Smooth muscle cell (in vitro differentiated cells): ENCODE measurements at regions not wholly inside any gene's neighbourhood (a gene's known extent, or its start where the extent isn't known, plus 50 kb on each side); places are given as distances from the start of the nearest gene placed in this dataset.

Experiments
- DNase-seq: peaks from one replicate; lab custom pipeline; 2025; ENCODE audit not compliant: unreplicated experiment; lab: John Stamatoyannopoulos, UW
- H2AFZ ChIP-seq: fragments of 200-600 bp; sonication (generic); 2 replicates; pipeline ENCODE4 v1.6.0; 2016; ENCODE audit warnings: antibody characterized with exemption, low read depth, mild to moderate bottlenecking
- H3F3A ChIP-seq: fragments of 200-600 bp; sonication (generic); 2 replicates; pipeline ENCODE4 v1.6.0; 2017; ENCODE audit warnings: antibody characterized with exemption, low read depth
- H3K27ac ChIP-seq: fragments of 200-600 bp; sonication (generic); 2 replicates; pipeline ENCODE4 v1.5.1; 2016; ENCODE audit warnings: low read depth, mild to moderate bottlenecking
- H3K27me3 ChIP-seq: fragments of 200-600 bp; sonication (generic); 2 replicates; pipeline ENCODE4 v1.6.1; 2016; ENCODE audit warnings: low read depth, mild to moderate bottlenecking
- H3K36me3 ChIP-seq: fragments of 200-600 bp; sonication (generic); 2 replicates; pipeline ENCODE4 v1.5.1; 2016; ENCODE audit warnings: low read depth
- H3K4me1 ChIP-seq: fragments of 200-600 bp; sonication (generic); 2 replicates; pipeline ENCODE4 v1.5.1; 2016; ENCODE audit warnings: low read depth
- H3K4me2 ChIP-seq: fragments of 200-600 bp; sonication (generic); 2 replicates; pipeline ENCODE4 v1.6.0; 2016; ENCODE audit warnings: mild to moderate bottlenecking
- H3K4me3 ChIP-seq: fragments of 200-600 bp; sonication (generic); 2 replicates; pipeline ENCODE4 v1.5.1; 2016; ENCODE audit warnings: mild to moderate bottlenecking
- H3K79me2 ChIP-seq: fragments of 200-600 bp; sonication (generic); 2 replicates; pipeline ENCODE4 v1.6.0; 2016; ENCODE audit warnings: low read depth, mild to moderate bottlenecking
- H3K9ac ChIP-seq: fragments of 200-600 bp; sonication (generic); 2 replicates; pipeline ENCODE4 v1.6.0; 2016; ENCODE audit warnings: low read depth
- H3K9me3 ChIP-seq: fragments of 200-600 bp; sonication (generic); replicated peaks from 2 replicates; pipeline ENCODE4 v1.5.1; 2016; ENCODE audit warnings: low read depth
- H4K20me1 ChIP-seq: fragments of 200-600 bp; sonication (generic); 2 replicates; pipeline ENCODE4 v1.6.0; 2016; ENCODE audit warnings: low read depth
- WGBS: methylation state at CpG from one replicate; pipeline ENCODE4 v1.1.7; 2016; ENCODE audit warnings: low lambda C conversion rate; 5-methylcytosine and 5-hydroxymethylcytosine counted together
- TF ChIP-seq, protein P1 (sequence below): fragments of 200-600 bp; sonication (generic); IDR thresholded peaks from 2 replicates; pipeline ENCODE4 v1.5.1; 2017; ENCODE audit warnings: borderline replicate concordance, mild to moderate bottlenecking, antibody characterized with exemption; ENCODE audit not compliant: insufficient read depth, poor library complexity, severe bottlenecking

- H3K27me3 ChIP-seq = no peaks in the 10 kb centered on the region
- WGBS = 90% methylated on average over 5 of the region's 5 CpGs
- H3K9me3 ChIP-seq = no peaks in the 10 kb centered on the region
- no peak overlapping the region for H3K27ac ChIP-seq
- peaks cover 3% of the 10 kb centered on the region for H3K4me1 ChIP-seq
- H3K4me3 ChIP-seq = no peak overlapping the region
- no peak overlapping the region for H3K4me2 ChIP-seq
- TF ChIP-seq, protein P1, sequence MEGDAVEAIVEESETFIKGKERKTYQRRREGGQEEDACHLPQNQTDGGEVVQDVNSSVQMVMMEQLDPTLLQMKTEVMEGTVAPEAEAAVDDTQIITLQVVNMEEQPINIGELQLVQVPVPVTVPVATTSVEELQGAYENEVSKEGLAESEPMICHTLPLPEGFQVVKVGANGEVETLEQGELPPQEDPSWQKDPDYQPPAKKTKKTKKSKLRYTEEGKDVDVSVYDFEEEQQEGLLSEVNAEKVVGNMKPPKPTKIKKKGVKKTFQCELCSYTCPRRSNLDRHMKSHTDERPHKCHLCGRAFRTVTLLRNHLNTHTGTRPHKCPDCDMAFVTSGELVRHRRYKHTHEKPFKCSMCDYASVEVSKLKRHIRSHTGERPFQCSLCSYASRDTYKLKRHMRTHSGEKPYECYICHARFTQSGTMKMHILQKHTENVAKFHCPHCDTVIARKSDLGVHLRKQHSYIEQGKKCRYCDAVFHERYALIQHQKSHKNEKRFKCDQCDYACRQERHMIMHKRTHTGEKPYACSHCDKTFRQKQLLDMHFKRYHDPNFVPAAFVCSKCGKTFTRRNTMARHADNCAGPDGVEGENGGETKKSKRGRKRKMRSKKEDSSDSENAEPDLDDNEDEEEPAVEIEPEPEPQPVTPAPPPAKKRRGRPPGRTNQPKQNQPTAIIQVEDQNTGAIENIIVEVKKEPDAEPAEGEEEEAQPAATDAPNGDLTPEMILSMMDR = no peak
- no peaks in the 10 kb centered on the region for H3K36me3 ChIP-seq
- H3F3A ChIP-seq = no peaks in the 10 kb centered on the region
- H4K20me1 ChIP-seq = no peaks in the 10 kb centered on the region
- H2AFZ ChIP-seq = no peak overlapping the region
- no peak for DNase-seq
- no peak overlapping the region for H3K9ac ChIP-seq
- H3K79me2 ChIP-seq = no peaks in the 10 kb centered on the region
Measured at GRCh38 chr11:15657264-15657663, 542.5 kb downstream of the INSC start.

- Histone ChIP-seq H4K20me1 (no peaks in the 10 kb centered on the region), H3K9ac (no peak overlapping the region), H3K4me3 (no peak overlapping the region), H3K27me3 (no peaks in the 10 kb centered on the region), H3K4me2 (no peak overlapping the region), H3K36me3 (no peaks in the 10 kb centered on the region), H3K4me1 (peaks cover 25% of the 10 kb centered on the region), H2AFZ (no peak overlapping the region), H3F3A (peaks cover 3% of the 10 kb centered on the region), H3K79me2 (no peaks in the 10 kb centered on the region), H3K9me3 (no peaks in the 10 kb centered on the region), H3K27ac (no peak overlapping the region)
- TF ChIP-seq, protein P1 = no peak
- DNase-seq = no peak
- WGBS = 84% methylated on average over 3 of the region's 3 CpGs
Measured at GRCh38 chr11:15660496-15660895, 545.8 kb downstream of the INSC start.

DNA sequence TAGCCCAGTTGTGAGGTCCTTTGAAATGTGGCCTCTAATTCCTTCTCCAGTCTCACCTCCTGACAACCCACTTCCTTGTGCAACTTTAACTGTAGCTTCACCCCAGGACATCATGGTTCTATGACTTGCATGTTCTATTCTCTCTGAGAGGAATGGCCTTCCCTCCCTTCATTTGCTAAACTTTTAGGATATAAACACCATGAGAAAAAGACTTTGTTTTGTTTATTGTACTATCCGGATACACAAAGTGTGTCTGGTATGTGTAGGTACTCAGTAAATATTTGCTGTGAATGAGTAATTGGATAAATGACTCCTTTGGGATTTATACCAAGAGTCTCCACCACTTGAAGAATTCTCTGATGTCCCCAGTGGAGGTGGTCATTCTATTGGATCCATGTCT, 547.6 kb downstream of the INSC start:
- no peaks in the 10 kb centered on the region for H4K20me1 ChIP-seq
- no peak overlapping the region for H3K9ac ChIP-seq
- no peak for DNase-seq
- no peak overlapping the region for H3K4me2 ChIP-seq
- H3K27me3 ChIP-seq = no peaks in the 10 kb centered on the region
- no peak overlapping the region for H3K27ac ChIP-seq
- WGBS = 79% methylated on average over 1 of the region's 1 CpG
- H3K9me3 ChIP-seq = no peaks in the 10 kb centered on the region
- no peaks in the 10 kb centered on the region for H3K36me3 ChIP-seq
- peaks cover 25% of the 10 kb centered on the region for H3K4me1 ChIP-seq
- no peak overlapping the region for H2AFZ ChIP-seq
- H3F3A ChIP-seq = peaks cover 17% of the 10 kb centered on the region
- H3K79me2 ChIP-seq = no peaks in the 10 kb centered on the region
- TF ChIP-seq, protein P1 = no peak
- H3K4me3 ChIP-seq = no peak overlapping the region

- TF ChIP-seq, protein P1 = no peak
- H3F3A ChIP-seq = peaks cover 17% of the 10 kb centered on the region
Measured at GRCh38 chr11:15663777-15664218, 549.1 kb downstream of the INSC start.

More at GRCh38 chr11:15663777-15664218, 549.1 kb downstream of the INSC start:
- H4K20me1 ChIP-seq = no peaks in the 10 kb centered on the region
- H3K4me2 ChIP-seq = peak overlapping the region; percentile 46
- no peak overlapping the region for H3K4me3 ChIP-seq
- H3K9ac ChIP-seq = no peak overlapping the region
- no peaks in the 10 kb centered on the region for H3K27me3 ChIP-seq
- WGBS = 54% methylated on average over 7 of the region's 7 CpGs
- no peaks in the 10 kb centered on the region for H3K79me2 ChIP-seq
- H3K9me3 ChIP-seq = no peaks in the 10 kb centered on the region
- H3K4me1 ChIP-seq = peaks cover 25% of the 10 kb centered on the region
- H3K27ac ChIP-seq = peak overlapping the region; percentile 69
- no peak for DNase-seq
- H2AFZ ChIP-seq = no peak overlapping the region
- H3K36me3 ChIP-seq = no peaks in the 10 kb centered on the region
